PC-3 (cell line): ENCODE measurements at regions not wholly inside any gene's neighbourhood (a gene's known extent, or its start where the extent isn't known, plus 50 kb on each side); places are given as distances from the start of the nearest gene placed in this dataset.

Source experiments
- EZH2 ChIP-seq: fragments of 300-600 bp; sonication (generic); IDR thresholded peaks from one replicate; pipeline ENCODE4 v1.6.1; 2017; ENCODE audit warnings: antibody characterized with exemption, mild to moderate bottlenecking, low read length; ENCODE audit not compliant: unreplicated experiment
- TF ChIP-seq, protein P1 (sequence below): fragments of 300-600 bp; sonication (generic); conservative IDR thresholded peaks from 2 replicates; pipeline ENCODE4 v1.5.1; 2017; ENCODE audit warnings: antibody characterized with exemption, low read depth, mild to moderate bottlenecking, low read length

DNA sequence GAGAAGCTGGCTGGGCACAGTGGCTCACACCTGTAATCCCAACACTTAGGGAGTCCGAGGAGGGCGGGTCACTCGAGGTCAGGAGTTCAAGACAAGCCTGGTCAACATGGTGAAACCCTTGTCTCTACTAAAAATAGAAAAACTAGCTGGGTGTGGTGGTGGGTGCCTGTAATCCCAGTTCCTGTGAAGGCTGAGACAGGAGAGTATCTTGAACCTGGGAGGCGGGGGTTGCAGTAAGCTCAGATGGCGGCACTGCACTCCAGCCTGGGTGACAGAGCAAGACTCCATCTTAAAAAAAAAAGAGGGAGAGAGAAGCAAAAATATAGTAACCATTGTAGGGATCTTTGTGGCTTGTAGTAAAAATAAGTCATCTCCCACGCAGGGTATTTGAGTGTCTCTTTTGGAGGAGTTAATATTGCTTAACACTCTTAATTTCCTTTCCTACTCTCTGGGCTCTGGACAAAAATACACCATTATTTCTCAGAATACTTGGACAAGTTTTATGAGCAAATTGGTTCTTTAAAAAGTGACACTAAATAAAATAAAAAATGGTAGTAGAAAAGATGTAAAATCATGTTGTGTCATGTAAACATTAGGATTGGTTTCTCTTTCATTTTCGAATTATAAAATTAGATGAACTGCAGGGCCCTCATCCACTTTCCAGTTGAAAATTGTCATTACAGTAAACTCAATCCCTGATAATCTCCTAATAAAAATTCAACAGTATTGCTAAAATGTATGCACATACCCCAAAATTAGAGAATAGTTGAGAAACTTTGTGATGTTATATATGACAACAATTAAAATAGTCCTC, 61.1 kb upstream of the C12orf71 start:
- TF ChIP-seq, protein P1, sequence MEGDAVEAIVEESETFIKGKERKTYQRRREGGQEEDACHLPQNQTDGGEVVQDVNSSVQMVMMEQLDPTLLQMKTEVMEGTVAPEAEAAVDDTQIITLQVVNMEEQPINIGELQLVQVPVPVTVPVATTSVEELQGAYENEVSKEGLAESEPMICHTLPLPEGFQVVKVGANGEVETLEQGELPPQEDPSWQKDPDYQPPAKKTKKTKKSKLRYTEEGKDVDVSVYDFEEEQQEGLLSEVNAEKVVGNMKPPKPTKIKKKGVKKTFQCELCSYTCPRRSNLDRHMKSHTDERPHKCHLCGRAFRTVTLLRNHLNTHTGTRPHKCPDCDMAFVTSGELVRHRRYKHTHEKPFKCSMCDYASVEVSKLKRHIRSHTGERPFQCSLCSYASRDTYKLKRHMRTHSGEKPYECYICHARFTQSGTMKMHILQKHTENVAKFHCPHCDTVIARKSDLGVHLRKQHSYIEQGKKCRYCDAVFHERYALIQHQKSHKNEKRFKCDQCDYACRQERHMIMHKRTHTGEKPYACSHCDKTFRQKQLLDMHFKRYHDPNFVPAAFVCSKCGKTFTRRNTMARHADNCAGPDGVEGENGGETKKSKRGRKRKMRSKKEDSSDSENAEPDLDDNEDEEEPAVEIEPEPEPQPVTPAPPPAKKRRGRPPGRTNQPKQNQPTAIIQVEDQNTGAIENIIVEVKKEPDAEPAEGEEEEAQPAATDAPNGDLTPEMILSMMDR = no peak
- no peak for TF ChIP-seq EZH2
